HG03565 (cell line): ENCODE measurements at regions not wholly inside any gene's neighbourhood (a gene's known extent, or its start where the extent isn't known, plus 50 kb on each side); places are given as distances from the start of the nearest gene placed in this dataset.
A peak's percentile ranks its signal among the peaks of the same experiment; 100 is the strongest.
"Not testable (repeated sequence)": the region's sequence is repeated elsewhere in the genome, so short reads cannot be mapped to it uniquely, and the experiment has no call there.

Experiments
- ATAC-seq: cut with Tn5 transposase; IDR thresholded peaks from one replicate; pipeline ENCODE4 v1.9.1; 2021; ENCODE audit warnings: mild to moderate bottlenecking, moderate library complexity; ENCODE audit not compliant: unreplicated experiment

GRCh38 chr5:15106530-15107283 is 235.1 kb upstream of the ANKH start:
- ATAC-seq = no peak

- ATAC-seq = peak; percentile 93
Measured at GRCh38 chr5:15105799-15106393, 234.3 kb upstream of the ANKH start.

- ATAC-seq = no peak
Measured at GRCh38 chr5:15103864-15104263, 232.3 kb upstream of the ANKH start.

GRCh38 chr5:15103130-15103529 is 231.6 kb upstream of the ANKH start:
- no peak for ATAC-seq

GRCh38 chr5:15097552-15097951 is 226.0 kb upstream of the ANKH start:
- ATAC-seq = no peak

GRCh38 chr5:15096686-15097085 is 225.1 kb upstream of the ANKH start:
- ATAC-seq = not testable (repeated sequence)

- no peak for ATAC-seq
Measured at GRCh38 chr5:15092801-15093200, 221.2 kb upstream of the ANKH start.

- ATAC-seq = no peak
Measured at GRCh38 chr5:15085671-15086070, 214.1 kb upstream of the ANKH start.

GRCh38 chr5:15082096-15082495 is 210.5 kb upstream of the ANKH start:
- ATAC-seq = no peak

- ATAC-seq = no peak
Measured at GRCh38 chr5:15080219-15080618, 208.6 kb upstream of the ANKH start.

- ATAC-seq = no peak
Measured at GRCh38 chr5:15079566-15079965, 208.0 kb upstream of the ANKH start.

GRCh38 chr5:15074651-15075050 is 203.1 kb upstream of the ANKH start:
- ATAC-seq = no peak

- ATAC-seq = no peak
Measured at GRCh38 chr5:15073453-15073852, 201.9 kb upstream of the ANKH start.

GRCh38 chr5:15070907-15071306 is 199.3 kb upstream of the ANKH start:
- no peak for ATAC-seq

- ATAC-seq = no peak
Measured at GRCh38 chr5:15069407-15069905, 197.9 kb upstream of the ANKH start.

- ATAC-seq = no peak
Measured at GRCh38 chr5:15065091-15065490, 193.5 kb upstream of the ANKH start.

GRCh38 chr5:15064396-15064795 is 192.8 kb upstream of the ANKH start:
- ATAC-seq = no peak

- no peak for ATAC-seq
Measured at GRCh38 chr5:15056988-15057592, 185.5 kb upstream of the ANKH start.

- ATAC-seq = no peak
Measured at GRCh38 chr5:15044521-15044920, 172.9 kb upstream of the ANKH start.

- no peak for ATAC-seq
Measured at GRCh38 chr5:15037247-15037908, 165.8 kb upstream of the ANKH start.

- no peak for ATAC-seq
Measured at GRCh38 chr5:15034379-15034778, 162.8 kb upstream of the ANKH start.

- no peak for ATAC-seq
Measured at GRCh38 chr5:15031180-15031579, 159.6 kb upstream of the ANKH start.
